Osteocyte (in vitro differentiated cells): ENCODE measurements at regions not wholly inside any gene's neighbourhood (a gene's known extent, or its start where the extent isn't known, plus 50 kb on each side); places are given as distances from the start of the nearest gene placed in this dataset.

ENCODE experiments used
- DNase-seq: peaks from one replicate; pipeline ENCODE4 v3.0.0; 2021; ENCODE audit warnings: mixed read lengths; ENCODE audit not compliant: unreplicated experiment; ENCODE audit errors: extremely low spot score
- H3K27ac Mint-ChIP-seq: one replicate; pipeline ENCODE4 v1.8.0; 2021; ENCODE audit warnings: mild to moderate bottlenecking, mixed read lengths; ENCODE audit not compliant: unreplicated experiment
- H3K27me3 Mint-ChIP-seq: one replicate; pipeline ENCODE4 v1.8.0; 2021; ENCODE audit warnings: mixed read lengths; ENCODE audit not compliant: unreplicated experiment
- H3K36me3 Mint-ChIP-seq: one replicate; pipeline ENCODE4 v1.8.0; 2021; ENCODE audit warnings: mixed read lengths; ENCODE audit not compliant: unreplicated experiment
- H3K4me1 Mint-ChIP-seq: one replicate; pipeline ENCODE4 v1.8.0; 2021; ENCODE audit warnings: mixed read lengths; ENCODE audit not compliant: unreplicated experiment
- H3K4me3 Mint-ChIP-seq: one replicate; pipeline ENCODE4 v1.8.0; 2021; ENCODE audit warnings: mild to moderate bottlenecking, moderate library complexity, mixed read lengths; ENCODE audit not compliant: unreplicated experiment
- H3K9me3 Mint-ChIP-seq: one replicate; pipeline ENCODE4 v1.8.0; 2021; ENCODE audit warnings: mixed read lengths; ENCODE audit not compliant: unreplicated experiment
- CTCF ChIP-seq: fragments of 200-600 bp; sonication (generic); IDR thresholded peaks from 2 replicates; pipeline ENCODE4 v1.5.0; 2021; ENCODE audit warnings: antibody characterized with exemption, mild to moderate bottlenecking, moderate library complexity

DNA sequence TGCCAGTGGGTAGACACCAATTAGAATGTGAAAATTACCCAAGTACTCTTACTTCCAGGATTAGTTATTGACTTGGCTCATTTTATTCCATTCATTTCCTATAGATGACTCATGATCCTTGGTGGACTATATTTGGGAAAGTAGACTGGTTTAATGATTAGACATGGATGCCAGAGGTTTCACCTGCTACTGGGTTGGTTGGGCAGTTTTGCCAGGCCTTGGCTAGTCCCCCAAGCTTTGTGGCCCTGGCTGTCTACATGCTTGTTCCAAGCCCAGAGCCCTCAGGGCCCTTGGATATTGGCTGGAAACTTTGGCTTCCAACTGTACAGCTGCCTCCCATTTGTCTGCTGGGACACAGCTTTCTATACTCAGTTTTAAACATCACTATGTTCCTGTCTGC, 104.1 kb downstream of the ZFP64 start:
- Mint-ChIP-seq H3K27me3 (no peaks in the 10 kb centered on the region), H3K27ac (no peak overlapping the region), H3K36me3 (peaks cover 46% of the 10 kb centered on the region), H3K4me3 (no peak overlapping the region), H3K4me1 (peaks cover 3% of the 10 kb centered on the region), H3K9me3 (peaks cover 8% of the 10 kb centered on the region)
- DNase-seq: no peak
- no peak for TF ChIP-seq CTCF

DNA sequence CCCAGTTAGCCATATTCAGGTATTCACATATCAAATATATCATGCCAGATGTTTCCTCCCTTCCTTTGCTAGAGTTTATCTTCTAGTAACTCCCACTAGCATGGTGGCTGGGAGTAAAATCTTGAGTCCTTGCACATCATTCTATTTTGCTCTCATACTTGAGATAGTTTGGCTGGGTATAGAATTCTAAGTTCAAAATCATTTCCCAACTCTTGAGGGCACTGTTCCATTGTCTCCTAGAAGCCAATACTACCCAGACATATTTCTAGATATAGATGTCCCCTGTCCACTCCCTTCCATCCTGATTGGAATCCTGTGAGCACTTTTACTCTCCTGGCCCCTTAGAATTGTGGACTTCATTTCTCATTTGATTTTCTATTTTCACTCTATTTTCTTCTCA, 104.7 kb downstream of the ZFP64 start:
- no peak for TF ChIP-seq CTCF

DNA sequence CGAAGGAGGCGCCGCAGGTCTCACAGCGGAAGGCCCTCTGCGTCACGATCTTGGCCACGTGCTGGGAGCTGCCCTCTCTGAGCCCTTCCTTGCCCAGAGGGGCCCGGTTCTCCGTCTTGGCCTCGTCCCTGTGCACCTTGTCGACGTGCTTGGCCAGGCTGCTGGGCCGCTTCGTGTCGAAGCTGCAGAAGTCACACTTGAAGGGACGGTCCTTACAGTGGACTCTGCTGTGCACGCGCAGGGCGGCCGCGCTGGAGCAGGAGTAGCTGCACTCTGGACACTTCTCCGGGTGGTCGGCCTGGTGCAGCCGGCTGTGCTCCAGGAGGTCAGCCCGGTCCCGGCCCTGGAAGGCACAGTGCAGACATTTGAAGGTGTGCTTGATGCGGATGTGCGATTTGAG, 106.9 kb downstream of the ZFP64 start:
- peaks cover 7% of the 10 kb centered on the region for H3K4me1 Mint-ChIP-seq

More for the DNA sequence above, 104.7 kb downstream of the ZFP64 start:
- H3K4me1 Mint-ChIP-seq: peaks cover 5% of the 10 kb centered on the region
- no peak for DNase-seq
- no peak overlapping the region for H3K4me3 Mint-ChIP-seq
- H3K9me3 Mint-ChIP-seq: peaks cover 8% of the 10 kb centered on the region
- H3K27me3 Mint-ChIP-seq: no peaks in the 10 kb centered on the region
- peaks cover 46% of the 10 kb centered on the region for H3K36me3 Mint-ChIP-seq
- no peak overlapping the region for H3K27ac Mint-ChIP-seq

DNA sequence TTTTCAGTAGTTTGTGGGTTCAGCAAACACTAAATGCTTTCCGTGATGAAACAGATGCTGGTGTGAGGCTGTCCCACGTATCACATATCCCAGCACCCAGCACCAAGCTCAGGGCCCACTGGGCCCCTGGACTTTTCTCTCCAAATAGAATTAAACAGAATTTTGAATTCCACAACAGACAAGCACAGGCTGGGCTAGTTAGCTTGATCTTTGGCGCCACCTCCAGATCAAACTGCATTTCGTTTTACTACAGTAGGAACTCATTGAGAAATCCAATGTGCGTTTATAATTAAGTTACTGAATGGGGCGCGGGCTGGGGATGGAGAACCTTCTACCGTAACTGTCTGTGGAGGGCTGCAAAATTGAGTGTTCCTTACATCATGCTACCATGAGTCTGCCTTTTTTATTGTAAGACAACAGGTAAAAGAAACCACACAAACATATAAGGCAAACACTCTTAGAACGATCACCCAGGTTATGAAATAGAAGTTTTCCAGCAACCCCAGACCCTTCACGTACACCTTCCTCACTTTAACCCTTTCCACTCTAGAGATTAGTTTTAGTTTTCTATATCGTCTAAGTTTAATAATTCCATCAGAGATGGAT, 107.8 kb downstream of the ZFP64 start:
- H3K27ac Mint-ChIP-seq: no peak overlapping the region
- H3K4me3 Mint-ChIP-seq: no peak overlapping the region
- H3K27me3 Mint-ChIP-seq: no peaks in the 10 kb centered on the region
- H3K9me3 Mint-ChIP-seq: peaks cover 8% of the 10 kb centered on the region
- peak; percentile 83 for TF ChIP-seq CTCF
- peaks cover 7% of the 10 kb centered on the region for H3K4me1 Mint-ChIP-seq
- no peak for DNase-seq
- H3K36me3 Mint-ChIP-seq: peaks cover 37% of the 10 kb centered on the region

More for the DNA sequence above, 106.9 kb downstream of the ZFP64 start:
- no peak overlapping the region for H3K27ac Mint-ChIP-seq
- no peak overlapping the region for H3K4me3 Mint-ChIP-seq
- no peak for DNase-seq
- TF ChIP-seq CTCF: no peak
- H3K27me3 Mint-ChIP-seq: no peaks in the 10 kb centered on the region
- H3K9me3 Mint-ChIP-seq: peaks cover 8% of the 10 kb centered on the region
- peaks cover 43% of the 10 kb centered on the region for H3K36me3 Mint-ChIP-seq

DNA sequence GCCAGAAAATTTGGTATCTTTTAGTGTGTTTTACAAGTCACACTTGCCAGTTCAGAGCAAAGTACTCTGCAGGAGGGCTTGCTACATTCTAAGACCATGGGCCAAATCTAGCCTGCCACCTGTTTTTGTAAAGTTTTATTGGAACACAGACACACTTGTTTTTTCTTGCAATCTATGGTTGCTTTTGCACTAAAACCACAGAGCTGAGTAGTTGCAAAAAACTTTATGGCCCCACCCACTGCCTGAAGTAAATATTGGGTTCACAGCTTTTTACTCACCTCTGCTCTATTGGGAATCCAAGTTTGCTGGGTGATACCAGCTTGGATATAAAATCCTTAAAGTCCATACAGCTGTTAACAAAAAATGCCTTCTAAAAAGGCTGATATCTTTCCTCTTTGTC, 109.0 kb downstream of the ZFP64 start:
- Mint-ChIP-seq H3K4me3 (no peak overlapping the region), H3K27me3 (no peaks in the 10 kb centered on the region), H3K4me1 (peaks cover 12% of the 10 kb centered on the region), H3K9me3 (peaks cover 8% of the 10 kb centered on the region), H3K36me3 (peaks cover 26% of the 10 kb centered on the region), H3K27ac (no peak overlapping the region)
- DNase-seq: no peak
- TF ChIP-seq CTCF: no peak
